ENCODE measurements at regions not wholly inside any gene's neighbourhood (a gene's known extent, or its start where the extent isn't known, plus 50 kb on each side); places are given as distances from the start of the nearest gene placed in this dataset.

GRCh38 chr4:159766241-159766640 lies 663.4 kb downstream of the RAPGEF2 start:
- TF ChIP-seq TCF7L2 (IDR thresholded peaks at IDR 0.05; ENCODE audit: low read depth, low read length) (no peak), CTCF (IDR thresholded peaks at IDR 0.05) (no peak), POLR2AphosphoS5 (IDR thresholded peaks at IDR 0.05; ENCODE audit: low read depth, low read length) (no peak), SIN3A (IDR thresholded peaks at IDR 0.05; ENCODE audit: borderline replicate concordance, insufficient read depth, low read depth, low read length) (no peak)
- TF ChIP-seq, protein P1, sequence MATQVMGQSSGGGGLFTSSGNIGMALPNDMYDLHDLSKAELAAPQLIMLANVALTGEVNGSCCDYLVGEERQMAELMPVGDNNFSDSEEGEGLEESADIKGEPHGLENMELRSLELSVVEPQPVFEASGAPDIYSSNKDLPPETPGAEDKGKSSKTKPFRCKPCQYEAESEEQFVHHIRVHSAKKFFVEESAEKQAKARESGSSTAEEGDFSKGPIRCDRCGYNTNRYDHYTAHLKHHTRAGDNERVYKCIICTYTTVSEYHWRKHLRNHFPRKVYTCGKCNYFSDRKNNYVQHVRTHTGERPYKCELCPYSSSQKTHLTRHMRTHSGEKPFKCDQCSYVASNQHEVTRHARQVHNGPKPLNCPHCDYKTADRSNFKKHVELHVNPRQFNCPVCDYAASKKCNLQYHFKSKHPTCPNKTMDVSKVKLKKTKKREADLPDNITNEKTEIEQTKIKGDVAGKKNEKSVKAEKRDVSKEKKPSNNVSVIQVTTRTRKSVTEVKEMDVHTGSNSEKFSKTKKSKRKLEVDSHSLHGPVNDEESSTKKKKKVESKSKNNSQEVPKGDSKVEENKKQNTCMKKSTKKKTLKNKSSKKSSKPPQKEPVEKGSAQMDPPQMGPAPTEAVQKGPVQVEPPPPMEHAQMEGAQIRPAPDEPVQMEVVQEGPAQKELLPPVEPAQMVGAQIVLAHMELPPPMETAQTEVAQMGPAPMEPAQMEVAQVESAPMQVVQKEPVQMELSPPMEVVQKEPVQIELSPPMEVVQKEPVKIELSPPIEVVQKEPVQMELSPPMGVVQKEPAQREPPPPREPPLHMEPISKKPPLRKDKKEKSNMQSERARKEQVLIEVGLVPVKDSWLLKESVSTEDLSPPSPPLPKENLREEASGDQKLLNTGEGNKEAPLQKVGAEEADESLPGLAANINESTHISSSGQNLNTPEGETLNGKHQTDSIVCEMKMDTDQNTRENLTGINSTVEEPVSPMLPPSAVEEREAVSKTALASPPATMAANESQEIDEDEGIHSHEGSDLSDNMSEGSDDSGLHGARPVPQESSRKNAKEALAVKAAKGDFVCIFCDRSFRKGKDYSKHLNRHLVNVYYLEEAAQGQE (IDR thresholded peaks at IDR 0.05; ENCODE audit: insufficient read depth in 1 of 2, low read depth in 2 of 2, low read length in 1 of 2), result no peak
- ATAC-seq (no peak), DNase-seq (ENCODE audit: low read depth, low spot score) (no peak)
- no peak overlapping the region for H3K27ac ChIP-seq (ENCODE audit: low read length)
- in situ Hi-C loops (cut with HindIII; ENCODE audit: low pct_unique_long_range_greater_than_20kb, low sequenced_read_pairs), result no loop called here
- intact Hi-C loops (cut with micrococcal nuclease; ENCODE audit: unreplicated experiment), result no loop called here
- H3K4me3 ChIP-seq (ENCODE audit: low read depth in 2 of 2, low read length in 2 of 2), result no peak overlapping the region
- no peaks in the 10 kb centered on the region for H3K4me1 ChIP-seq (ENCODE audit: control insufficient read depth, insufficient read depth, low read length)
- H3K9me3 ChIP-seq (ENCODE audit: control insufficient read depth, insufficient read depth, low read depth, low read length), result no peaks in the 10 kb centered on the region
- CTCF ChIA-PET, result no interaction called here
- BruUV-seq (replicated peaks), result no TSS peak
- H3K27me3 ChIP-seq (ENCODE audit: control insufficient read depth, insufficient read depth, low read length), result no peaks in the 10 kb centered on the region
- no peaks in the 10 kb centered on the region for H3K36me3 ChIP-seq (ENCODE audit: control insufficient read depth, insufficient read depth, low read length)
- POLR2A ChIA-PET, result no interaction called here

DNA sequence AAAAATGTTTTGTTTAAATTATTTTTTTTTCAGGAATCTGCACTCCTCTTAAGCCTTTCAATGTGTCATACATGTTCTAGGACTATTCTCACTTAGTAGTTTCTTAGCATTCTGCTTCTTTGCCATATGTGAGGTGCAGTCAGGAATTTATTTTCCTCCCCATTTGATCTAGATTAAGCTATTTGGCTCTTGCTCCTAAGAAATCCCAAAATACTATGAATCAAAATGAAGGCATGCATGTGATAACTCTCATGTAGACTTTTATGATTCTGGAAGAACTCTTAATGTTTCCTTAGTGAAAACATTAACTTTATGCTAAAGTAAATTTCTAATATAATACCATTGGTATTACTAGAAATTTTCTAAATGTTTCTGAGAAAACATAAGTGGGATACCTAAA lies 664.5 kb downstream of the RAPGEF2 start:
- no TSS peak for BruUV-seq (replicated peaks)
- ATAC-seq (no peak), DNase-seq (ENCODE audit: low read depth, low spot score) (no peak)
- no peak overlapping the region for H3K27ac ChIP-seq (ENCODE audit: low read length)
- H3K36me3 ChIP-seq (ENCODE audit: control insufficient read depth, insufficient read depth, low read length), result no peaks in the 10 kb centered on the region
- TF ChIP-seq TCF7L2 (IDR thresholded peaks at IDR 0.05; ENCODE audit: low read depth, low read length), result no peak
- H3K9me3 ChIP-seq (ENCODE audit: control insufficient read depth, insufficient read depth, low read depth, low read length), result no peaks in the 10 kb centered on the region
- ChIA-PET POLR2A (no interaction called here), CTCF (no interaction called here)
- intact Hi-C loops (cut with micrococcal nuclease; ENCODE audit: unreplicated experiment), result no loop called here
- H3K4me3 ChIP-seq (ENCODE audit: low read depth in 2 of 2, low read length in 2 of 2), result no peak overlapping the region
- no peaks in the 10 kb centered on the region for H3K27me3 ChIP-seq (ENCODE audit: control insufficient read depth, insufficient read depth, low read length)
- H3K4me1 ChIP-seq (ENCODE audit: control insufficient read depth, insufficient read depth, low read length), result no peaks in the 10 kb centered on the region
- in situ Hi-C loops (cut with HindIII; ENCODE audit: low pct_unique_long_range_greater_than_20kb, low sequenced_read_pairs), result no loop called here

- Histone ChIP-seq H3K9me3 (ENCODE audit: control insufficient read depth, insufficient read depth, low read depth, low read length) (no peaks in the 10 kb centered on the region), H3K27me3 (ENCODE audit: control insufficient read depth, insufficient read depth, low read length) (no peaks in the 10 kb centered on the region), H3K4me1 (ENCODE audit: control insufficient read depth, insufficient read depth, low read length) (no peaks in the 10 kb centered on the region), H3K4me3 (ENCODE audit: low read depth in 2 of 2, low read length in 2 of 2) (no peak overlapping the region), H3K27ac (ENCODE audit: low read length) (no peak overlapping the region), H3K36me3 (ENCODE audit: control insufficient read depth, insufficient read depth, low read length) (no peaks in the 10 kb centered on the region)
- intact Hi-C loops (cut with micrococcal nuclease; ENCODE audit: unreplicated experiment), result no loop called here
- TF ChIP-seq POLR2AphosphoS5 (IDR thresholded peaks at IDR 0.05; ENCODE audit: low read depth, low read length) (no peak), CTCF (IDR thresholded peaks at IDR 0.05) (no peak), SIN3A (IDR thresholded peaks at IDR 0.05; ENCODE audit: borderline replicate concordance, insufficient read depth, low read depth, low read length) (no peak), TCF7L2 (IDR thresholded peaks at IDR 0.05; ENCODE audit: low read depth, low read length) (no peak)
- TF ChIP-seq, protein P1 (IDR thresholded peaks at IDR 0.05; ENCODE audit: insufficient read depth in 1 of 2, low read depth in 2 of 2, low read length in 1 of 2), result no peak
- DNase-seq (ENCODE audit: low read depth, low spot score), result no peak
- POLR2A ChIA-PET, result no interaction called here
- ATAC-seq, result no peak
- in situ Hi-C loops (cut with HindIII; ENCODE audit: low pct_unique_long_range_greater_than_20kb, low sequenced_read_pairs), result no loop called here
- no TSS peak for BruUV-seq (replicated peaks)
- CTCF ChIA-PET, result no interaction called here
Observed at GRCh38 chr4:159768016-159768415, 665.1 kb downstream of the RAPGEF2 start.

All from Panc1 (cell line).